ENCODE measurements at regions not wholly inside any gene's neighbourhood (a gene's known extent, or its start where the extent isn't known, plus 50 kb on each side); places are given as distances from the start of the nearest gene placed in this dataset.

DNA sequence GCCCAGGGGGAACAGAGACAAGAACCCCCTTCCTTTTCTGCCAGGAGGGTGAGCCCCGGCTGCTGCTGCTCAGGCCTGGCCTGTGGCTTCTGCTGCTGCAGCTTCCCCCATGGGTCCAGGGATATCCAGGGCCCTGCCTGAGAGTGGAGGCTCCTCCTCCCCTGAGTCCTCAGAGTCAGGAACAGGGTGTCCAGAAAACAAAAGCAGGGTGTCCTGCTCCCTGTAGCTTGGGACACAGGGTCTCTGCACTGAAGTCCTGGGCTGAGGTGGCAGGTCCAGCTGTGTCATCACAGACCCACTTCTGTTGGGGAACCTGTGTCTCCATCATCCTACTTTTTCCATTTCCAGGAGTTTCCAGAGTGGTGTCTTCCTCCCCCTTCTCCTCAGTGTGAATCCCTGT lies 76.1 kb downstream of the ZNF280B start:
- Mint-ChIP-seq H3K36me3 (ENCODE audit: low read depth) (peaks cover 7% of the 10 kb centered on the region), H3K27ac (peak overlapping the region; percentile 37), H3K27me3 (no peaks in the 10 kb centered on the region), H3K4me3 (no peak overlapping the region), H3K4me1 (peaks cover 50% of the 10 kb centered on the region), H3K9me3 (peaks cover 15% of the 10 kb centered on the region)
- ATAC-seq (ENCODE audit: low read depth) (no peak), DNase-seq (no peak)
- POLR2A ChIA-PET = interaction anchor here (1.3 to 3.2 kb wide), 3 partner anchors 10 to 522 kb away, joined by 5 to 16 read pairs (median 5); no protein-coding TSS in a partner anchor
- TF ChIP-seq, protein P1, sequence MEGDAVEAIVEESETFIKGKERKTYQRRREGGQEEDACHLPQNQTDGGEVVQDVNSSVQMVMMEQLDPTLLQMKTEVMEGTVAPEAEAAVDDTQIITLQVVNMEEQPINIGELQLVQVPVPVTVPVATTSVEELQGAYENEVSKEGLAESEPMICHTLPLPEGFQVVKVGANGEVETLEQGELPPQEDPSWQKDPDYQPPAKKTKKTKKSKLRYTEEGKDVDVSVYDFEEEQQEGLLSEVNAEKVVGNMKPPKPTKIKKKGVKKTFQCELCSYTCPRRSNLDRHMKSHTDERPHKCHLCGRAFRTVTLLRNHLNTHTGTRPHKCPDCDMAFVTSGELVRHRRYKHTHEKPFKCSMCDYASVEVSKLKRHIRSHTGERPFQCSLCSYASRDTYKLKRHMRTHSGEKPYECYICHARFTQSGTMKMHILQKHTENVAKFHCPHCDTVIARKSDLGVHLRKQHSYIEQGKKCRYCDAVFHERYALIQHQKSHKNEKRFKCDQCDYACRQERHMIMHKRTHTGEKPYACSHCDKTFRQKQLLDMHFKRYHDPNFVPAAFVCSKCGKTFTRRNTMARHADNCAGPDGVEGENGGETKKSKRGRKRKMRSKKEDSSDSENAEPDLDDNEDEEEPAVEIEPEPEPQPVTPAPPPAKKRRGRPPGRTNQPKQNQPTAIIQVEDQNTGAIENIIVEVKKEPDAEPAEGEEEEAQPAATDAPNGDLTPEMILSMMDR (IDR thresholded peaks at IDR 0.05) = no peak
- intact Hi-C loops (cut with micrococcal nuclease) = no loop called here
- CTCF ChIA-PET = interaction anchor here (1.1 to 4.3 kb wide), 7 partner anchors 11 to 155 kb away, joined by 3 to 36 read pairs (median 20); no protein-coding TSS in a partner anchor

DNA sequence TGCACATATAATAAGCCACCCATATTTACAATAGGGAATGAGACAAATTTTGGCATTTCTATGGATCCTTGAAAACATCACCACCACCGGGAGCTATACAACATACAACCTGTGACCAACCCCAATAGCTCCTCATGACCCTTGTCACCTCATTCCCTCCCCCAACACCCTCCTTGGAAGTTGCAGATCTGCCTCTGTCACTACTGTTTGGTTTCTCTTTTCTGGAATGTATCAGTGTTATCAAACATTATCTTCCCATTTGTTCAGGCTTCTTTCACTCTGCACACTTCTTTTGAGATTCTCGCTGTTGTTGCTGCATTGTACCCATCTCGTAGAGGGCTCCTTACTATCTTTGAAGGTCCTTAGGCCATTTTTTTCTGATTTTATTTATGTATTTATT lies 75.6 kb downstream of the ZNF280B start:
- peak overlapping the region; percentile 37 for H3K27ac Mint-ChIP-seq
- CTCF ChIA-PET = interaction anchor here (3.1 to 4.3 kb wide), 3 partner anchors 17 to 154 kb away, joined by 20 to 30 read pairs (median 23); no protein-coding TSS in a partner anchor

DNA sequence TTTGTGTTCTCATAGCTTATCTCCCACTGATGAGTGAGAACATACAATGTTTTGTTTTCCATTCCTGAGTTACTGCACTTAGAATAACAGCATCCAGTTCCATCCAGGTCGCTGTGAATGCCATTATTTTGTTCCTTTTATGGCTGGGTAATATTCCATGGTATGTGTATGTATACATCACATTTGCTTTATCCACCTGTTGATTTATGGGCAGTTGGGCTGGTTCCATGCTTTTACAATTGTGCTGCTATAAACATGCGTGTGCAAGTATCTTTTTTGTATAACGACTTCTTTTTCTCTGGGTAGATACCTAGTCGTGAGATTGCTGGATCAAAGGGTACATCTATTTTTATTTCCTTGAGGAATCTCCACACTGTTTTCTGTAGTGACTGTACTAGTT lies 74.8 kb downstream of the ZNF280B start:
- no peak for ATAC-seq (ENCODE audit: low read depth)
- POLR2A ChIA-PET = interaction anchor here (3.2 kb wide), 1 partner anchor 11 kb away, joined by 16 read pairs; no protein-coding TSS in a partner anchor
- Mint-ChIP-seq H3K4me3 (no peak overlapping the region), H3K27me3 (no peaks in the 10 kb centered on the region), H3K9me3 (peaks cover 15% of the 10 kb centered on the region), H3K27ac (no peak overlapping the region), H3K4me1 (peaks cover 41% of the 10 kb centered on the region), H3K36me3 (ENCODE audit: low read depth) (peaks cover 7% of the 10 kb centered on the region)
- no peak for DNase-seq
- intact Hi-C loops (cut with micrococcal nuclease) = no loop called here
- CTCF ChIA-PET = interaction anchor here (0.7 kb wide), 1 partner anchor 91 kb away, joined by 3 read pairs; no protein-coding TSS in a partner anchor
- TF ChIP-seq, protein P1 (IDR thresholded peaks at IDR 0.05) = no peak

More for the DNA sequence above, 75.6 kb downstream of the ZNF280B start:
- peaks cover 46% of the 10 kb centered on the region for H3K4me1 Mint-ChIP-seq
- POLR2A ChIA-PET = interaction anchor here (1.3 to 3.2 kb wide), 2 partner anchors 11 to 18 kb away, joined by 5 to 16 read pairs; no protein-coding TSS in a partner anchor
- TF ChIP-seq, protein P1 (IDR thresholded peaks at IDR 0.05) = no peak
- peaks cover 7% of the 10 kb centered on the region for H3K36me3 Mint-ChIP-seq (ENCODE audit: low read depth)
- H3K4me3 Mint-ChIP-seq = no peak overlapping the region
- intact Hi-C loops (cut with micrococcal nuclease) = no loop called here
- ATAC-seq (ENCODE audit: low read depth) = no peak
- no peaks in the 10 kb centered on the region for H3K27me3 Mint-ChIP-seq
- H3K9me3 Mint-ChIP-seq = peaks cover 15% of the 10 kb centered on the region
- no peak for DNase-seq

Data from activated B cell treated with CpG ODN at 0.5 μM for 24 hours (primary cell).